SH-SY5Y (cell line): ENCODE measurements at regions not wholly inside any gene's neighbourhood (a gene's known extent, or its start where the extent isn't known, plus 50 kb on each side); places are given as distances from the start of the nearest gene placed in this dataset.

Experiments used
- GATA2 ChIP-seq: IDR thresholded peaks from 2 replicates; pipeline ENCODE4 v1.6.1; 2011; ENCODE audit warnings: mild to moderate bottlenecking, low read depth, low read length
- GATA3 ChIP-seq: IDR thresholded peaks from 2 replicates; pipeline ENCODE4 v1.6.1; 2011; ENCODE audit warnings: low read depth, mild to moderate bottlenecking, low read length, moderate library complexity

DNA sequence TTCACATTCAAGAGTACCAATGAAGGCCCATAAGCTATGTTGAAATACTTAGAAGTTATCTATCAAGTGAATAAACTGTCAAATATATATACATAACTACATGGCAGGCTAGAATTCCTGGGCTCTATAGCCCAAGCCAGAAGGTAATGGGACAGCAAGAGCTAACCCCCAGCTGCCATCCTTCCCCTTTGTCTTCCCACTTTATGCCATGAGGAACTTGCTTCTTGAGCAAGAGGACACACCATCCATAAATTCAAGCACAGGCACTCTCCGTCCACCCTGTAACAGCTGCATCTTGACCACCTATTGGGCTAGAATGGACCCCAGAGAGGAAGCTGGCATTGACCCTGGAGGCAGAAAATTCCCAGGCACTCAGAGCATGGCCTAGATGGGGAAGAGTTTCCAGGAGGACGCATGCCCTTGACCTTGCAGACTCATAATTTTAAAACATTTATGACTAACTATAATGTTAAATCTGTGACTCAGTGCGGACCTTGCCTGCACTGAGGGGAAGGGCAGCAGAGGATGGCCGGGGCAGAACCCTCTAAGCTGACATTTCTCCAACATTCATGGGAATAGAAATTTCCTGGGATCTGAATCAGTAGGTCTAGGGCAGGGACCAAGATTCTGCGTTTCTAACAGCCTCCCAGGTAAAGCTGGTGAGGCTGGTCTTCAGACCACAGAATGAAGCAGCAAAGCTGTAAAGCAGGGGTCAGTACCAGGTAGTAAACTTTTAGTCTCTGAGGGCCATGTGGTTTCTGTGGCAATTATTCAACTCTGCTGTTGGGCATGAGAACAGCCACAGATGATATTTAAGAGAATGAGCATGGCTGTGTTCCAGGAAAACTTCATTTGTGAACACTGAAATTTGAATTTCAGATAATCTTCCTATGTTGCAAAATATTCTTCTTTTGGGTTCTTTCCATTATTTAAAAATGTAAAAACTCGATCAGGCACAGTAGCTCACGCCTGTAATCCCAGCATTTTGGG is 71.4 kb upstream of the CLDN10 start:
- TF ChIP-seq GATA2 (no peak), GATA3 (no peak)
